ENCODE measurements at regions not wholly inside any gene's neighbourhood (a gene's known extent, or its start where the extent isn't known, plus 50 kb on each side); places are given as distances from the start of the nearest gene placed in this dataset.

- Histone ChIP-seq H3K4me3 (no peak overlapping the region), H4K20me1 (replicated peaks; ENCODE audit: insufficient read depth) (no peaks in the 10 kb centered on the region), H2AFZ (0 out of 2 replicates have a peak overlapping the region, but pooled peaks have one; percentile 6), H3K27me3 (ENCODE audit: insufficient read depth) (no peaks in the 10 kb centered on the region), H3K79me2 (replicated peaks; ENCODE audit: insufficient read depth) (no peaks in the 10 kb centered on the region), H3K9me2 (ENCODE audit: insufficient read depth) (no peaks in the 10 kb centered on the region), H3K4me1 (ENCODE audit: insufficient read depth) (peaks cover 12% of the 10 kb centered on the region), H3K4me2 (no peak overlapping the region), H3F3A (replicated peaks; ENCODE audit: low read depth) (no peaks in the 10 kb centered on the region), H3K27ac (ENCODE audit: low read depth) (peak overlapping the region; percentile 18; the same call in 1 of the 2 replicates), H3K36me3 (ENCODE audit: insufficient read depth) (no peaks in the 10 kb centered on the region)
- H3K4me3 Mint-ChIP-seq, result 0 out of 3 replicates have a peak overlapping the region, but pooled peaks have one; percentile 3
- TF ChIP-seq STAT1 (IDR thresholded peaks at IDR 0.05; ENCODE audit: unreplicated experiment), result no peak
- 0 out of 2 replicates have a peak, but pooled peaks have one; percentile 57 for TF ChIP-seq ZNF462 (CRISPR knock-in tag; IDR thresholded peaks at IDR 0.05)
- peak overlapping the region; percentile 69 for H3K27ac Mint-ChIP-seq
- peaks cover 23% of the 10 kb centered on the region for H3K4me1 Mint-ChIP-seq
- no peaks in the 10 kb centered on the region; the same call in 2 of the 3 replicates for H3K9me3 Mint-ChIP-seq
- ATAC-seq (peak; percentile 83), DNase-seq (ENCODE audit: low spot score) (peak; percentile 68)
- peaks cover 8% of the 10 kb centered on the region for H3K27me3 Mint-ChIP-seq (ENCODE audit: insufficient read depth, low read depth, poor library complexity)
- H3K36me3 Mint-ChIP-seq (ENCODE audit: low read depth), result no peaks in the 10 kb centered on the region
Measured at GRCh38 chr3:72698154-72698917, 149.9 kb downstream of the SHQ1 start.

DNA sequence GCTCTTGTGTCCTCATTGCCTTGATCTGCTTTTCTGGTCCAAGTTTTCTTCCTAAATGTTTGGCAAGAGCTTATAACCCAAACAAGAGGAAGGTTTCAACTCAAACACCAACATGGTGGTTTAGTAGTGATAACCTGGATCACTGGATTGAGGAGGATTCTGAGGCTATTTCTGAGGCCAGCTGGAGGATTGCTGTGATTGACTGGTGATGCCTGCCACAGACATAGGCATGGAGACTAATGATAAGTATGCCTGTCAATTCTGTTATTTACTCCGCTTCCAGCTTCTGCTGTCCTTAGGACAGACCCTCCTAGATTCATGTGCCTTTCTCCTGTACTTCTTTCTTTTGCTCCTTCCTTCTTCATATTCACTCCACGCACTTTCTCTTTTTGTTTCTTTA lies 150.5 kb downstream of the SHQ1 start:
- Histone ChIP-seq H3K4me1 (ENCODE audit: insufficient read depth) (peaks cover 12% of the 10 kb centered on the region), H3K27ac (ENCODE audit: low read depth) (peak overlapping the region; percentile 18; the same call in 1 of the 2 replicates), H3K36me3 (ENCODE audit: insufficient read depth) (no peaks in the 10 kb centered on the region), H2AFZ (0 out of 2 replicates have a peak overlapping the region, but pooled peaks have one; percentile 6), H4K20me1 (replicated peaks; ENCODE audit: insufficient read depth) (no peaks in the 10 kb centered on the region), H3K4me2 (no peak overlapping the region), H3K4me3 (no peak overlapping the region), H3K79me2 (replicated peaks; ENCODE audit: insufficient read depth) (no peaks in the 10 kb centered on the region), H3K27me3 (ENCODE audit: insufficient read depth) (no peaks in the 10 kb centered on the region), H3F3A (replicated peaks; ENCODE audit: low read depth) (no peaks in the 10 kb centered on the region), H3K9me2 (ENCODE audit: insufficient read depth) (no peaks in the 10 kb centered on the region)
- Mint-ChIP-seq H3K4me3 (0 out of 3 replicates have a peak overlapping the region, but pooled peaks have one; percentile 3), H3K36me3 (ENCODE audit: low read depth) (no peaks in the 10 kb centered on the region), H3K27ac (peak overlapping the region; percentile 69), H3K27me3 (ENCODE audit: insufficient read depth, low read depth, poor library complexity) (peaks cover 10% of the 10 kb centered on the region), H3K9me3 (no peaks in the 10 kb centered on the region; the same call in 2 of the 3 replicates), H3K4me1 (peaks cover 29% of the 10 kb centered on the region)
- ATAC-seq (peak; percentile 6; the same call in 2 of the 3 replicates), DNase-seq (ENCODE audit: low spot score) (no peak)
- TF ChIP-seq ZNF462 (CRISPR knock-in tag; IDR thresholded peaks at IDR 0.05), result 0 out of 2 replicates have a peak, but pooled peaks have one; percentile 5
